ENCODE measurements at regions not wholly inside any gene's neighbourhood (a gene's known extent, or its start where the extent isn't known, plus 50 kb on each side); places are given as distances from the start of the nearest gene placed in this dataset.
A peak's percentile ranks its signal among the peaks of the same experiment; 100 is the strongest.

GRCh38 chr12:59084511-59085375, 164.4 kb upstream of the LRIG3 start:
- Histone ChIP-seq H3K36me3 (no peaks in the 10 kb centered on the region), H3K27me3 (no peaks in the 10 kb centered on the region), H3K9me3 (no peaks in the 10 kb centered on the region), H3K4me3 (no peak overlapping the region), H3K27ac (peak overlapping the region in 2 of 4 donors; percentile 10 to 16), H3K4me1 (peaks cover 0 to 7% (median 6%) of the 10 kb centered on the region in 3 donors)
- DNase-seq (peak in 2 of 6 donors; percentile 4 to 21), ATAC-seq (peak in 3 of 4 donors; percentile 14 to 58 (median 25)), FAIRE-seq (no peak)
- intact Hi-C loops (cut with DNase I), result loop anchor here in 1 of 3 donors (10.0 kb wide), 2 partner anchors 250 to 550 kb away; no protein-coding TSS in a partner anchor
- no peak for TF ChIP-seq CTCF (IDR thresholded peaks at IDR 0.05)
- WGBS, 2 donors, result 64 to 65% methylated on average over 12 of the region's 12 CpGs

DNA sequence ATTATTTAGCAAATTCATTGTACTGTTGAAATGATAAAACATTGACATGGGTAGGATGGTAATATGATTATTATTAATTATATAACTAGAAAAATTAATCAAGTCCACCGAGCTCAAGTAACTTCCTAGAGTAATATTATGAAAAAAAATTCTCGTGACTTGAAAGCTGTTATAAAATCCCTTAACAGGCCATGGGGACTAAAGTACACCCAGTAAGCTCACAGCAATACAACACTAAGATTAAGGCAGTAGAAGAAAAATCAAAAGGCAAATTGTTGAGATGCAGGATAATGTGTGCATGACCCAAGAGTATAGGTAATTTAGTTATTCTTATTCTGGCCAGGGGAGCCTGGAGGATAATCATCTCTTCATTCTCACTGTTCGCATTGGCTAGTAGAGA, 162.6 kb upstream of the LRIG3 start:
- no peaks in the 10 kb centered on the region for H3K36me3 ChIP-seq
- intact Hi-C loops (cut with DNase I), result loop anchor here in 1 of 3 donors (10.0 kb wide), 2 partner anchors 248 to 548 kb away; no protein-coding TSS in a partner anchor

DNA sequence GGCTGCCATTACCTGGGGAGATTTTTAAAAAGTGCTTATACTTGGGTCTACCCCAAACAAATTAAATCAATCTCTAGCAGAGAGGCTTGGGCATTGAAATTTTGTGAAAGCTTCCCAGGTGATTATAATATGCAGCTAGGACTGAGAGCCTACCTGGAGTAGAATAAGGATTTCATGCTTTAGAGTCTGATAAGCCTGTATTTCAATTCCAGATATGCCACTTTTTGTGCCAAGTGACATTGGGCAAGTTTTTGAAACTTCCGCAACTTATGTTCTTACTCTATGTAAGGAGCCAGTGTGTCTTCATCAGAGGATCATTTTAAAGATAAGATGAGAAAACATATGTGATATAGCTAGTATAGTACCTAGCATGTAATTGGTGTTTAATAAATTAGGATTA, 159.8 kb upstream of the LRIG3 start:
- TF ChIP-seq CTCF (IDR thresholded peaks at IDR 0.05), result no peak
- Histone ChIP-seq H3K27ac (no peak overlapping the region), H3K9me3 (no peaks in the 10 kb centered on the region), H3K4me3 (no peak overlapping the region), H3K27me3 (no peaks in the 10 kb centered on the region), H3K36me3 (no peaks in the 10 kb centered on the region), H3K4me1 (peaks cover 0 to 5% (median 4%) of the 10 kb centered on the region in 3 donors)
- peak in 2 of 6 donors; percentile 9 to 29 for DNase-seq
- WGBS, 2 donors, result 23 to 24% methylated on average over 1 of the region's 1 CpG
- intact Hi-C loops (cut with DNase I), result loop anchor here in 1 of 3 donors (10.0 kb wide), 2 partner anchors 245 to 545 kb away; no protein-coding TSS in a partner anchor
- FAIRE-seq, result no peak
- ATAC-seq, result peak; percentile 71 to 86 (median 82)

More for the DNA sequence above, 162.6 kb upstream of the LRIG3 start:
- Histone ChIP-seq H3K4me3 (no peak overlapping the region), H3K27ac (no peak overlapping the region), H3K9me3 (no peaks in the 10 kb centered on the region), H3K27me3 (no peaks in the 10 kb centered on the region), H3K4me1 (peaks cover 0 to 9% (median 8%) of the 10 kb centered on the region in 3 donors)
- DNase-seq (no peak), ATAC-seq (no peak), FAIRE-seq (no peak)
- 90 to 94% methylated on average over 3 of the region's 3 CpGs for WGBS, 2 donors
- no peak for TF ChIP-seq CTCF (IDR thresholded peaks at IDR 0.05)

GRCh38 chr12:59079472-59079871, 159.2 kb upstream of the LRIG3 start:
- FAIRE-seq (no peak), DNase-seq (no peak), ATAC-seq (no peak)
- intact Hi-C loops (cut with DNase I), result no loop called here
- no peak for TF ChIP-seq CTCF (IDR thresholded peaks at IDR 0.05)
- Histone ChIP-seq H3K27ac (no peak overlapping the region), H3K9me3 (no peaks in the 10 kb centered on the region), H3K36me3 (no peaks in the 10 kb centered on the region), H3K4me1 (peaks cover 0 to 5% (median 4%) of the 10 kb centered on the region in 3 donors), H3K4me3 (no peak overlapping the region), H3K27me3 (no peaks in the 10 kb centered on the region)
- 88 to 93% methylated on average over 4 of the region's 4 CpGs for WGBS, 2 donors

DNA sequence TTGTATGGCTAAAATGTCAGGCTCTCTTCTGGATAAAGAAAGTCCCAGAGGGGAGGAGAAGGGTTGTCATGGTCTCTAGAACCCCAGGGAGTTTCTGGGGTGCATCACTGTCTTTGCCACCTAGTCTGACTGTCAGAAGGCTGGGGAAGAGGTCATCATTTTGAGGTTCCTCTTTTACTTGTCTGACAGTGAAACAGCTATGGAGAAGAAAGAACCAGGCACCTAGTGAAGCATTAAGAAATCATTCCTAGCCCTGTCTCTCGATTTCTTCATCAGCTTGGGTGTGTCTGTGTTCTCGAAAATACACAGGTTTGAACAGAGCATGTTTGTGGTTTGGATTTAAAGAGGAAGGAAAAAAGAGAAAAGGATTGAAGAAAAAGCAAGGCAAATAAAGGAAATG, 158.7 kb upstream of the LRIG3 start:
- TF ChIP-seq CTCF (IDR thresholded peaks at IDR 0.05), result no peak
- ATAC-seq, result no peak
- 80 to 81% methylated on average over 2 of the region's 2 CpGs for WGBS, 2 donors
- no peaks in the 10 kb centered on the region for H3K9me3 ChIP-seq
- intact Hi-C loops (cut with DNase I), result no loop called here
- no peak overlapping the region for H3K4me3 ChIP-seq
- H3K27me3 ChIP-seq, result no peaks in the 10 kb centered on the region
- no peak for FAIRE-seq
- H3K27ac ChIP-seq, result no peak overlapping the region
- peaks cover 0 to 5% (median 4%) of the 10 kb centered on the region in 3 donors for H3K4me1 ChIP-seq
- H3K36me3 ChIP-seq, result no peaks in the 10 kb centered on the region
- no peak for DNase-seq

Measured in pancreas (tissue), 10 donors.